ENCODE measurements at regions not wholly inside any gene's neighbourhood (a gene's known extent, or its start where the extent isn't known, plus 50 kb on each side); places are given as distances from the start of the nearest gene placed in this dataset.
"Not testable (repeated sequence)": the region's sequence is repeated elsewhere in the genome, so short reads cannot be mapped to it uniquely, and the experiment has no call there.

DNA sequence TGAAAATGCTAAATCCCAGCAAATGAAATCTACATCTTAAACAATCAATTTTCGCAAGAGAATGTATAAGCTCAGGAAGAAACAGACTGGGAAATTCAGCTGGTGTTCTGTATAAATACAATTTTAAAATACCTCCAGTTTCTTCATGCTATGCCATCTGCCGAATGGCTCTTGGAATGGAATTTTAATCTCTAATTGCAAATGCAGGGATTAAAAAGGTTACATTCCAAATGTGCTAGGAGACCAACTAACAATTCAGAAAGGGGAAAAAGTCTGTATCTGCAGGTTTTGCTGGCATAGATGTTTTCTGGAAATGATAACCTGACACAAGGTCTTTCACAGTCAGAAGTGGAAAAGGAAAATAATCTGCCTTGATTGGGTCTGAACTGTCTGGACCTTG is 379.7 kb downstream of the MAT2B start:
- no peak for DNase-seq

DNA sequence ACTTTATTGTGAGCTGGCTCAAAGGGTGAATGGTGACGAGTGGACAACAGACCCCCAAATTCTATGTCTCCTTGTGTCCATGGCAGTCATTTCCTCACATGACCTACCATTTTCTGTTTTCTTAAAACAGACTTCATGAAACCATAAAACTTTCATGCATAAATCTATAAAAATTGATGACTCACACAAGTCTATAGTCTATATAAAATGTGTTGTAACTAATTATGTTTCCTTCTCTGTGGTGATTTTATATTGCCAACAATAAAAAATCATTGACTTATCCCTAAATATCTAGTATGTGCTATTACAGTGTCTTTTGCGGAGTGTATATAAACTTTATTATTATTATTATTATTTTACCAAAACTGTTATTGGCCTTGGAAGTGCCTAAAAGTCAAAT is 382.4 kb downstream of the MAT2B start:
- DNase-seq = no peak

DNA sequence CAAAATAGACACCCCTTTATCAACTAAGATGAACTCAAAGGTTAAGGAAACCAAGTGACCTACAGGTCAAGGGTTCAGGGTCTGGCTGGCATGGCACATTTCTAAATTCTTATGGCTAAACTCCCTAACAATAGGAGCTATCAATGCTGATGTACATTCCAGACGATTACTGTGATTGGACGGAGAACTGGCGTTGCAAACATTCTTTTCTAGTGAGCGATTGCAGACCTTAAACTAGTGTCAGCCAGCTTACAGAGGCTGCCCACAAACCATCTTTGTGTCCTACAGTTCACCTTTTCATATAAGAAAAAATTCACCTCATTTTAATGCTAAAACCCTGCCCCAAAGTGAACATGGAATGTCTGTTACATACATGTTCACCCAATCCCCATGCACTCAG is 382.9 kb downstream of the MAT2B start:
- no peak for DNase-seq

DNA sequence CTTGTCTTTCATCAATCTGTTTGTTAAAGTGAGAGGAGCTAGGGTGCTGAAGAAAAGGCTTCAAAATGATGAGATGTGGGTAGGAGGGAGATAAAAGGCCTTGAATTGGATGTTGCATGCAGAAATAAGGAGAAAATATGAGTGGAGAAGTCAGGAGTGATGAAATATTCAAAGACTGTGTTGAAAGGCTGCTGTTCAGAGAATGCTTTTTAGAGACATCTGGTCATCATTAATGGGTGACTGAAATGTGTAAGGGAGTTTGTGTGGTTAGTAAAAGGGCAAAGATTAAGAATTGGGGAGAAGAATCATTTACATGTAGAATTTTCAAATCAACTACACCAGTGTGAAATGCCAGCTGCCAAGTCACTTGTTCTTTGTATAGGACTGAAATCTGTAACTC is 383.9 kb downstream of the MAT2B start:
- no peak for DNase-seq

DNA sequence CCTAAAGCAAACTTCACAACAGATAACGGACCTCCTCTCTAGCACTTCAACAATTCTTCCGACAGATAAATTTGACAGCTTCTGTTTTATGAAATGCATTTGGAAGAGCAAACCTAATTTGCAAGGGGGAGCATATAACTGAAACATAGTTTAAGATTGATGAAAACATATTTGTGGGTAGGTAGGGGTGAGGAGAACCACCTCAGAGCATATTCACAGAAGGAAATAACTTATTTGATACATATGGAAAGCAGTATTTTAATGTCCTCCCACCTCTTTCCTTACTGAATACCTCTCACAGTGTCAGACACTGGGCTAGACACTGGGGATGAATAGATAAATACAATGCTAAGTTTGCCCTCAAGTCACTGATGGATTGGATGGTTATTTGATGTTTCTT is 384.8 kb downstream of the MAT2B start:
- no peak for DNase-seq

DNA sequence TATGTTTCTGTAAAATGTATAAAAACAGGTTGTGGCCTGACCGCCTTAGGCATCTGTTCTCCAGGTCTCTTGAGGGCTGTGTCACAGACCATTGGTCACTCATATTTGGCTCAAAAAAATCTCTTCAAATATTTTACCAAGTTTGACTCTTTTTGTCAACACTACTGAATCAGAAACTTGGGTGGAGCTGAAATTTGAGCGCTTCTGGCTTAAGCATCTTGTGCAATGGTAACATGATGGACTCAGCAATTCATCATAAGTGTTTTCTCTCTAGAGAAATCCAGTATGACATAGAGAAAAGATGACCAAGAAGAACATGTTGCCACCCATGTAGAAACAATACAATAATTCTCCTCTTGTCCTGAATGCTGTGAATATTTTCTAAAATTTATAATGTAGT is 387.9 kb downstream of the MAT2B start:
- no peak for DNase-seq

DNA sequence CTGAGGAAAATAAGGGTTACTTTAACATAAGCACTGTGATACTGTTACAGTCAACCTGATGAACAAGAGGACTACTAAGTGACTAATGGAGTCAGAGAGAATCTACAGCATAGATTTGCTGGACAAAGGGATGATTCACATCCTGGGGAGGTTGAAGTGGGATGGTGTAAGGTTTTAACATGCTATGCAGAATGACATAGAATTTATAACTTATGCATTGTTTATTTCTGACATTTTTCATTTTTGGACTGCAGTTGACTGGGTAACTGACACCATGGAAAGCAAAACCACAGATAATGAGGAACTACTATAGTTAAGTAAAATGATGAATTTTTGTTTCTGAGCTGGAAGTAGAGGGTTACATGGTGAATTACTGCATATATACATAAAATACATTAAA is 389.2 kb downstream of the MAT2B start:
- DNase-seq = no peak

DNA sequence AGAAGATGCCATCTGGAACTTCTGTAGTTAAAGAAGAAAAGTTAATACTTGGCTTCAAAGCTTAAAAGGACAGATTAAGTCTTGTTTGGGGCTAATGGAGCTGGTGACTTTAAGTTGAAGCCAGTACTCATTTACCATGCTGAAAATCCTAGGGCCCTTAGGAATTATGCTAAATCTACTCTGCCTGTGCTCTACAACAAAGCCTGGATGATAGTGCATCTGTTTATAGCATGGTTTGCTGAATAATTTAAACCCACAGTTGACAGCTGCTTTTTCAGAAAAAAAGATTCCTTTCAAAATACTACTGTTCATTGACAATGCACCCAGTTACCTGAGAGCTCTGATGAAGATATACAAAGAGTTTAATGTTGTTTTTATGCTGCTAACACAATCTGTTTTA is 393.5 kb downstream of the MAT2B start:
- DNase-seq = no peak

DNA sequence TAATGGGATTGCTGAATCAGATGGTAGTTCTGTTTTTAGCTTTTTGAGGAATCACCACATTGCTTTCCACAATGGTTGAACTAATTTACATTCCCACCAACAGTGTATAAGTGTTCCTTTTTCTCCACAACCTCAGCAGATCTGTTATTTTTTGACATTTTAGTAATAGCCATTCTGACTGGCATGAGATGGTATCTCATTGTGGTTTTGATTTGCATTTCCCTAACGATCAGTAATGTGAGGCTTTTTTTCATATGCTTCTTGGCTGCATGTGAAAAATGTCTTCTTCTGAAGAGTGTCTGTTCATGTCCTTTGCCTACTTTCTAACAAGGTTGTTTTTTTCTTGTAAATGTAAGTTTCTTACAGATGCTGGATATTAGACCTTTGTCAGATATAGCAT is 402.4 kb downstream of the MAT2B start:
- DNase-seq = not testable (repeated sequence)

DNA sequence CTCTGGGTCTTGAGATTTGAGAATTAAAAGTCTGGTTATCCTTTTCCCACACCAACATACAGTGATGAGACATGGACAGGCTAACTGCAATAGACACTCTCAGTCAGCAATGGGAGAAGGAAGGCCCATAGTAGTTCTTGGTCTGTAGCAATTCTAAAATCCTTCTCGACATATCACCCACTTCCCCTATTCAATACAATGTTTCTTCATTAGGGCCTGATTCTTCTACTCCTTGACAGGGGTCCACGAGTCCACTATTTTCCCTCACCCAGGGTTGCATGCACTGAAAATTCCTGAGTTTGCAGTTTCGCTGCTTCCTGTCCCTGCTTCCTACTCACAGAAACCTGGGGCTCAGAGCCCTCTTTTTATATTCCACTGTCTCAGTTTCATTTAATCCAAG is 402.8 kb downstream of the MAT2B start:
- DNase-seq = peak in 3 of 14 donors; percentile 9 to 19 (median 10)

DNA sequence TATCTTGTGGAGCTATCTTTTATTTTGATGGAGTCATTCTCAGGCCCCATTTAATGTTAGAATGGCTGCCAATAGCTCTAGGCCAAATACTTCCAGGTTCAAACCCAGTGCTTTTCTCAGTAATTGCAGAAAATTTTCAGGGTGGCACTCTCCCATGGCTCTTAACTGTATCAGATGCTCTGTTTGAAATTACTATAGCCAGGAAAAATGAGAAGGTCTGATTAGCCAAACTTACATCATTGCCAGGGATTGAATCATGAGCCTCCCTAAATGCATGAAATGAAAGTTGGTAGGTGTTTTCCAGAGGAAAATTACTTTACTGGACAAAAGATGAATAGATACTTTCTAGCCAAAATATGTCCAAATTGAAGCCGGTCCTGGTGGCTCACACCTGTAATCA is 404.8 kb downstream of the MAT2B start:
- no peak for DNase-seq

DNA sequence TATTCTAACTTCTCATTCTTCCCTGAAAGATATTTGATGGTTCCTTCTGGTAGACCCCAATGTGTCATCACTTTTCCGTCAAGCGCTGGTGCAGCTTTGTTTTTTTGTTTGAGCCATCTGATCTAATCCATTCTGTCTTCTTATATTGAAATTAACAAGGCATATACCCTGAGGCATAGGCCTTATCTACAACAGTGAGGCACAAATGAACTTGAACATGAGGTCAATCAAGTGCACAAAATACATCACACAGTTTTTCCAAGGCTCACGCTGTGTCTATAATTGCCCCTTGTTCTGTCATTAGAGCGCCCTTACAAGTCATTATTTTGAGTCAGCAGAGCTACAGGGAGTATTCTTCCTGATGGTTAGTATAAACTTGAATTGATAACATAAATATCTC is 406.6 kb downstream of the MAT2B start:
- DNase-seq = no peak

DNA sequence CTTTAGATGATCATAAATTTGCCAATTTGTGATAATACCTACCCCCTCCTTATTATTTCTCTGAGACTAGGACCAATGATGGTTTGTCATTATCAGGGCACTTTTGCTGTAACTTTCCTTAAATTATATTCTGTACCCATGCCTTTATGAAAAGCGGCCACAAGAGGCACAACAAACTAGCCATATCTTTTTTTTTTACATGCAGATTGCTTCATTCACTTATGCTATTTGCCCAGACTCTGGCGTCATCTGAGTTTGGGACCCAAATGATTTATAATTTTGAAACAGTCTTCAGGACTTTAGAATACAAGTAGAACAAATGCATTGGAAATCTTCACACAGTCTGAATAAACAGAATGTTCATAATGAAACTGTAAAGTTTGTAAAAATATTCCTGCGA is 408.1 kb downstream of the MAT2B start:
- no peak for DNase-seq

DNA sequence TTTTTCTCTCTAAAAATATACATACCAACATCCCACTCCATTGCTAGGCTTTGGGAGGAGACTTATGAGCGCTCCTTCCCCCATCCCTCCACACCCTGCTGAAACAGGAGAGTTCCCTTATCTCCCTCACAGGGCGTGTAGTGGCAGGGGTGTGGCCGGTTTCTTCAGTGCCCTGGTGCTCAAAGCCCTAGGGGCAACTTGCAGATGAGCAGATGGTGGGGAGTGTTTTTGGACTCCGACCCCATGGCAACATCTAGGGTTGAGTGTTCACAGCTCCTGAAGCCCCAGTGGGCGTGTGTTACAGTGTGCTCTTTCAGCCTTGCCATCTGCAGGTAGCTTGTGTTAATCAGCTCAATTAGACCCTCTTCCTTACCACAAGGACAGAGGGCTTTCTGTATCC is 409.5 kb downstream of the MAT2B start:
- no peak for DNase-seq

DNA sequence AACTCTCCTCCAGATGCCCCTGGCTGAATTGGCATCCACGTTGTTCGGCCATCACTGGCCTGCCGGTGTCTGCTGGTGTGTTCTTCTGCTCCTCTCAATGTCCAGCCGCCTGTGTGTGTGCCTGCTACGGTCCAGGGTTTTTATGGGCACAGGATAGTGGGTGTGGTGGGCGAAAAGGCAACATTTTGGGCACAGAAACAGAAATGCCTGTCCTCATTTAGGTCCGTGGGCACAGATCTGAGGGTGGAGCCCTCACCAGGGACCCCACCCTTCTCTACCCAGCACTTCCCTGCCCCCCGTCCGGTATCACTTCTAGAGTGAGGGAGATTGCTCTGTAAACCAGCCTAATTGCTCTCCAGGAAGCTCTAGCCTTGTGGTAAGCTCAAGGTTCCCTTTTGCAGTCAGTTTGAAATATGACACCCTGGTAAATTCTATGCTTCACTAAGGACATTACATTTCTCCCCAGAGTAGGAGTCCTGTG is 410.1 kb downstream of the MAT2B start:
- peak in 1 of 14 donors; percentile 8 for DNase-seq

DNA sequence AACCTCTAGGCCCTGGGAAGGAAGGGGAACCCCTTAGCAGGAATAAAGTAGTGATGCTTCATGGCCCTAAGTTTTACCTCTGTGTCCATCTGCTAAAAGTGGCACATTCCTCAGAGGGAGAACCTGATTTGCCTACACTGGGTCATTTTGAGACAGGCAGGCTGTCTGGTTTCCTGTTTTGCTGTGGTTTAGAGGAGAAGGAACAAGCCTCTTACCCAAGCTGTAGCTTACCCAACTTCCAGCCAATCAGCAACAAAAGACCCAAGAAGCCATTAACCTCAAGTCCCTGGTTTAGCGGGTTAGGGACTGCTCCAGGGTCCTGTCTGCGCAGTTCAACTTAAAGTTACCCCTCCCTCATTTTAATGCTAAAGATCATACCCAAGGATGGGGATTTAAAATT is 411.0 kb downstream of the MAT2B start:
- DNase-seq = peak in 6 of 14 donors; percentile 6 to 36 (median 24)

DNA sequence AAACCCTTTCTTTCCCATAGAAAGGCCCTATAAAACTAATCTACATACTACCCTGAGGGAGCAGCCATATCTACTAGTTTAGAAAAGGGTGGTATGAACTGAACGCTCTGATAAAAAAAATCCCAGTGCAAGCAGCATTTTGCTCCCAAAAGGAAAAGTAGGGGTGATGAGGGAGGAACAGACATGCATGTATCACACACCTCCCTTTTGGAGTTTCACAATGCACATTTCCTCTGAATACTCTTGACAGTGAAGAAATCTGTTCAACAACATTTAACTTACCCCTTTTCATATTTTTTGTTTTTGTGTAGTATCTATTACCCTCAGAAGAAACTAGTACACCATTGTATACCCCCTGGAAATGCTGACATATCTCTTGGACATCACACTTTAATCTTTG is 411.4 kb downstream of the MAT2B start:
- no peak for DNase-seq

DNA sequence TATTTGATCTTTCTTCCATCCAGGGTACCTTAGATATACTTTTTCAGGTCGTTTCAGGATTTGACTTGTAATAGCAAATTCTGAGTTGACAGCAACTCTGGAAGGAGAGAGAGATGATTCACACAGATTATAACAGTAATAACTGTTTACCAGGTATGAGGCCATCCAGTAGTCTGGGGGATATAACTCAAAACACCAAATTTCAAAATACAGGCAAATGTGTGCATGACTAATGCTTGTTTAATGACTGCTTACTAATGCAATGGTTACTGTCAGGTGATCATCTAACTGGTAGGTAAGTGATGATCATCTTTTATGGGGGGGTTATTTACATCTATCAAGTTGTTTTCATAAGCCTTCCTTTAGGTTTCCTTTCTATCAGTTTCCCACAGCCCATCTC is 412.3 kb downstream of the MAT2B start:
- no peak for DNase-seq

DNA sequence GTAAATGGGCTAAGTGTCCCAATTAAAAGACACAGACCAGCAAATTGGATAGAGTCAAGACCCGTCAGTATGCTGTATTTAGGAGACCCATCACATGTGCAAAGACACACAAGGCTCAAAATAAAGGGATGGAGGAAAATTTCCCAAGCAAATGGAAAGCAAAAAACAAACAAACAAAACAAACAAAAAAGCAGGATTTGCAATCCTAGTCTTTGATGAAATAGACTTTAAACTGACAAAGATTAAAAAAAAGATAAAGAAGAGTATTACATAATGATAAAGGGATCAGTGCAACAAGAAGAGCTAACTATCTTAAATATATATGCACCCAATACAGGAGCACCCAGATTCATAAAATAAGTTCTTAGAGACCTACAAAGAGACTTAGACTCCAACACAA is 429.6 kb downstream of the MAT2B start:
- DNase-seq = not testable (repeated sequence)

DNA sequence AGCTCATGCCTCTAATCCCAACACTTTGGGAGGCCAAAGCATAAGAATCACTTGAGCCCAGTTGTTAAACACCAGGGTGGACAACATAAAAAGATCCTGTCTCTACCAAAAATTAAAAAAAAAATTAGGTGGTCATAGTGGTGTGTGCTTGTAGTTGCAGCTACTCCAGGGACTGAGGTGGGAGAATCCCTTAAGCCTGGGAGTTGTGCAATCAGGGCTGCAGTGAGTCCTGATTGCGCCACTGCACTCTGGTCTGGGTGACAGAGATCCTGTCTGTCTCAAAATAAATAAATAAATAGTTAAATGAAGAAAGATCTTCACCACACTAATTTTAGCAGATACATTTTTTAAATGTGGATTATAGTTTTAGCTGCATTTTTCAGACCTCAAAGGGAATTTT is 433.2 kb downstream of the MAT2B start:
- no peak for DNase-seq

DNA sequence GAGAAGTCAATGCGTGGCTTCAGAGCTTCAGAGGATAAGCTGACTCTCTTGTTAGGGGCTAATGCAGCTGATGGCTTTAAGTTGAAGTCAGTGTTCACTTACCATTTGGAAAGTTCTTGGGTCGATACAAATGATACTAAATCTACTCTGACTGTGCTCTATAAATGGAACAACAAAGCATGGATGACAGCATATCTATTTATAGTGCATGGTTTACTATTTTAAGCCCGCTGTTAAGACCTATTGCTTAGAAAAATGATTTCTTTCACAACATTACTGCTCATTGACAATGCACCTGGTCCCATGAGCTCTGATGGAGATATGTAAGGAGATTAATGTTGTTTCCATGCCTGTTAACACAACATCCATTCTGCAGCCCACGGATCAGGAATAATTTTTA is 435.7 kb downstream of the MAT2B start:
- DNase-seq = no peak

DNA sequence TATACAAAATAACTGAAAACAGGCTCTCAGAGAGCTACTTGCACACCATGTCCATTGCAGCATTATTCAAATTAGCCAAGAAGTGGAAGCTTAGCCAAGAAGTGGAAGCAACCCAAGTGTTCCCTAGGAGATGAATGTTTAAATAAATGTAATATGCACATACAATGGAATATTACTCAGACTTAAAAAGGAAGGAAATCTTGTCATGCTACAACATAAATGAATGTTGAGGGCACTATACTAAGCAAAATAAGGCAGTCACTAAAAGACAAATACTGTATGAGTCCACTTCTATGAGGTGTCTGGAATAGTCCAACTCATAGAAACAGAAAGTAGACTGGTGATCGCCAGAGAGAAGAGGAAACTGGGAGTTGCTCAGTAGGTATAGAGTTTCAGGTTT is 438.1 kb downstream of the MAT2B start:
- DNase-seq = no peak

DNA sequence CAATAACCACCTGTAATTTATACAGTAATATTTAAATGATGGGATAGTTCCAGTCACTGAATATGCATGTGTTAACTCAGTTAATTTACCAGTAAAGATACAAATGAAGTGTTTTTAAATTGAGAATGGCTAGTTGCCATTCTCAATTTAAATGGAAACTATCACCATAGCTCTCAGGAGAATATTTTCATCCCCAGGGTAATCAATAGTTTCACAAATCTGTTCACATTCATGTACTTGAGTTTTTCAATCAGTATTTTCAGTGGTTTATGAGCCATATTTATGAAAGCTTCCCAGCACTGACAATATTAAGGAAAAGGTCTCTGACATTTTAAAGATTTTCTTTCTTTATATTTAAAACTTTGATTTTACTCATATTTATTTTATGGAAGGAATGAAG is 439.3 kb downstream of the MAT2B start:
- no peak for DNase-seq

DNA sequence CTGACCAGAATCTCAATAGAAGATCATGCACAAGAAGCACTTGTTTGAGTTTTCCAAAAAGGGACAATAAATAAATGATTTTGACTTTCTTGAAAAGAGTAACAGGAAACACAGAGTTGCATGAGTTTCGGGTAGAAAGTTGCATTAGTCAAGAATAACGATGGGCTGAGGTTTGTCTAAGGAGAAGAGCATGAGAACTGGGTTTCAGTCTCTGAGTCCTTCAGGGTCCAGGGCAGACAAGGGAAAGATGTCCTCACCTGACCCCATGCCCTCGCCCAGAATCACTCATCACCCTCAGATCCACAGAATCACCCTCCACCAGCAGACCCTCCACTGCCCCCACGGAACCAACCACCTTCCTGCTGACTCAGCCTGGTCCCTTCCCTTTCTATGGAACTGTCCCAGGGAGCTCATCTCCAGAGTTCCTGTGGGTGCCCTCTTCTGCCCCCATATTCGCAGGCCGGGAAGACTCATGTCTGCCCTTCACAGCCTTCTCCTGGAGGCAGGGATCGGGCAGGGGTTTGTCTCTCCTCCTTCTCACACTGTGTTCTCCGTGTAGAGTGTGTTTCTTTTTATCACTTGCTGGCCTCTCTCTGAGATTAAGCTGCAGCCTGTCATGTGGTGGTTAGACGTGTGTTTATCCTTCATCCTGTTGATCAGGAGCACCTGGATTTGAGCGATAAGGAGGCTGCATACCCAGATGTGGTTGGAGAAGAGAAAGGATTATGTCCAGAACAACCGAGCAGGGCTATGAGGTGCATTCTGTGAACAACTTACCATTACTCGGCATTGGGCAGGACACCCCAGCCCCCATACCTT is 442.6 kb downstream of the MAT2B start:
- no peak for DNase-seq

DNA sequence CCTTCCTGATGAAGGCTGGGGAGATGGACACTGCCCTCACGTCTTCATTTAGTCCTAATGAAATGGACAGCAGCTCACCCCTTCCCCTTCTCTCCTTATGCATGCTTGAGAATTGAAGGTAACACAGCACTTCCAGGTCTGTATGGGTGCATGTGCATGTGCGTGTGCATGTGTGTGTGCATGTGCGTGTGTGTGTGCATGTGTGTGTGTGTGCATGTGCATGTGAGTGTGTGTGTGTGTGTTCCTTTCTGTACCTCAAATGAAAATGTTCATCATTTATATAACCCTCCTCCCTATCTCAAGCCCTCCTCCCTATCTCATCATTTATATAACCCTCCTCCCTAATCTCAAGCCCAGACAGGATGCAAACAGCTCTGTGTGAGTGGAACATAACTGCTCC is 444.8 kb downstream of the MAT2B start:
- no peak for DNase-seq
